LoVo (cell line): ENCODE measurements at regions not wholly inside any gene's neighbourhood (a gene's known extent, or its start where the extent isn't known, plus 50 kb on each side); places are given as distances from the start of the nearest gene placed in this dataset.
"Not testable (repeated sequence)": the region's sequence is repeated elsewhere in the genome, so short reads cannot be mapped to it uniquely, and the experiment has no call there.

ENCODE experiments used
- DNase-seq: peaks from one replicate; pipeline ENCODE4 v3.0.0-alpha.2; 2016; ENCODE audit warnings: low spot score

DNA sequence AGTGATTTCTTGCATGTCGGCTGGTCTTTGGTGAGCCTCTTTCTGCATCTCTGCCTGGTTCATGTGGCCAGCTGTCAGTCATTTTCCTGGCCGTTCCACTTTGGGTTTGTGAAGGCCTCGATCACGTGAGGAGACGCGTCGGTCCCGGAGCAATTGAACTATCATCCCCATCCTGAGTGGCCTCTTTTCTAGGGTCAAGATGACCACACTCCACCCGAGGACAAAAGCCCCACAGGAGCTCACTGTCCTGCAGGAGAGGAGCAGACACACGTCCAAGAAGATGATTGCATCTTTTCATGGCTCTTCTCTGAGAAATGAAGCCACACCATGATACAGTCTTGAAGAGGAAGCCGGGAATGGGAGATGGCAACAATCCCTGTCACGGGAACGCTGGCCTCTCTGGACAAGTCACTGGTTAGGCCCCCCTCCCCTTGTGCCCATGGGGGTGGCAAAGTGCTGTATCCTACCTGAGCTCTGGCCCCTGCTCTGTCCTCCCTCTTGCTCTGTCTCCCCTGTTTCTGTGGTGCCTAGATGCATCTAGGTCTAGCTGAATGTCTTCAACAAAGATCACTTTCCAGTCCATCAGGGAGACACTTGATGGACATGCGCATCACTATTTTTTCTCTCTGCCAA lies 291.4 kb upstream of the ZNF337 start:
- DNase-seq = not testable (repeated sequence)

DNA sequence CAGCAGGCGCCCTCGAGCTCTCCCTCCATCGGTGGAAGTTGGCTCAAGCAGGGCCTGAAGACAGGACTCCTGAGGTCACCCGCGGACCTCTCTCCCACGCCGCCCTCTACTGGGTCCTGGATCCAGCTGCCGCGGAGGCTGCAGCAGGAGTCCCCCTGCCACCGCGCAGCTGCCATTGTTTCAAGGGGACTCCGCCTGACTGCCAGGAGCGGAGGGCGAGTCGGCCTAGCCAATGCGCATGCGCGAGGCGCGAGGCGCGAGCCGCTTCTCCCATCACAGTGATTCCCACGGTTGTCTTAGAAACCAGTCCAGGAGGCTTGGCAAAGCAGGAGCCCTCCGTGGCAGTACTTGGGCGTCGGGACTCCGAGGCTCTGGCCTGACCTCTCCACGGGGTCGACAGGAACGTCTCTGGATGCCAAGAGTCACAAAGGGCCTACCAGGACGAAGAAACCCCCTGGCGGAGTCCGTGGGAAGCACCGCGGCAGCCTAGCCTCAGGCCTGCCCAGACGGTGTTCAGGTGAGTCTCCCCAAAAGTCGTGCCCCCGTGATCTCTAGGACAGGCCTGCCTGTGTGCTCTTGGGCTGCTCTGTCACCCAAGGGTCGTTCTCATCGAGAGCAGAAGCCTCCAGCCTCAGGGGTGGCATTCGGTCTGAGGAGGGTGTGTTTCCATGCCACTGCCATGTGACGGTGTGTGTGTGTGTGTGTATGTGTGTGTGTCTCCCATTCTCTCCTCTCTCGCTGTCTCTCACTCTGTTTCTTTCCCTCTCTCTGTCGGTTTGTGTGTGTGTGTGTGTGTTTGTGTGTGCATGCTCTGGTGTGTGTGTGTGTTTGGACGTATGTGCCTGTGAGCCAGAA lies 290.6 kb upstream of the ZNF337 start:
- no peak for DNase-seq

- DNase-seq = no peak
These were observed 288.9 kb upstream of the ZNF337 start for GRCh38 chr20:25985597-25985996.

DNA sequence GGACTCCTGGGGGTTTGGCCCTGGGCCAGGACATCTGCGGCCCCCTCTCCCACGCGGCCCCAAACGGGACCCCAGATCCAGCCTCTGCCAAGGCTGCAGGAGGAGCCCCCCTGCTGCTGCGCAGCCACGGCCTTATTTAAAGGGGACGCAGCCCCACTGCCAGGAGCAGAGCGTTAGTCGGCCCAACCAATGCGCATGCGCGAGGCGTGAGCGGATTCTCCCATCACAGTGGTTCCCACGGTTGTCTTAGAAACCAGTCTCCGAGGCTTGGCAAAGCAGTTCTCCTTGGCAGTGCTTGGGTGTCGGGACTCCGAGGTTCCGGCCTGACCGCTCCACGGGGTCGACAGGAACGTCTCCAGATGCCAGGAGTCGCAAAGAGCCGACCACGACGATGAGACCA lies 288.3 kb upstream of the ZNF337 start:
- DNase-seq = no peak

GRCh38 chr20:25982701-25983100 lies 286.0 kb upstream of the ZNF337 start:
- not testable (repeated sequence) for DNase-seq

DNA sequence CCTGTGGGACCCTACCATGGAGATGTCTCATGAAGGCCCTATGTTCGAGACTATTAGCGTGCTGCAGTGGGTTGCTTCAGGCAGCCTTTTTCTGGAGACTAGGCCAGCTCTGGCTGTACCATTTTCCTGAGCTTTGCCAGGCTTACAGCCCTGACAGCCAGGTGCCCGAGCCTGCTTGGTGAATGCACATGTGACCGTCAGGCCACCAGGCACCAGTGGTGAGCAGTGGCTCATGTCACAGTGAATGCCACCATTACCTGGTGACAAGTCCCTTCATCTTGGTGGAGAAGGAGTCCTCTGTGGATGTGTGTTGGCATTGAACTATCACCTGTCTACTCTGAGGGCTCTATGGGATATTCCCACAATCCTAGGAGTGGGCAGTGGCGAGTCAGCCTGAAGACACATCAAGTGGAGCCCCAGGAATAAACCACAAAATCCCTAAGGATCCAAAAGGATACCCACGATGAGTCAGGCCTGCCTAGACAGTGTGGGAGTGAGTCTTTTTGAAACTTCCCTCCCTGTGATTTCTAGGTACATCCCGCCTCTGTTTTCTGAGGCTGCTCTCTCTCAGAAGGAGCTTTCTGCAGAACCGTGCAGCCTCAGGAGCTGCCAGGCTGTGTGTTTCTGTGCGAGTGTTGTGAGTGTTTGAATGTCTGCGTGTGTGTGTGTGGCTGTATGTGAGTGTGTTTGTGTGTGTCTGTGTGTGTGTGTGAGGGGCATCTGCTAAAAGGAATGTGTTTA lies 282.0 kb upstream of the ZNF337 start:
- not testable (repeated sequence) for DNase-seq

DNA sequence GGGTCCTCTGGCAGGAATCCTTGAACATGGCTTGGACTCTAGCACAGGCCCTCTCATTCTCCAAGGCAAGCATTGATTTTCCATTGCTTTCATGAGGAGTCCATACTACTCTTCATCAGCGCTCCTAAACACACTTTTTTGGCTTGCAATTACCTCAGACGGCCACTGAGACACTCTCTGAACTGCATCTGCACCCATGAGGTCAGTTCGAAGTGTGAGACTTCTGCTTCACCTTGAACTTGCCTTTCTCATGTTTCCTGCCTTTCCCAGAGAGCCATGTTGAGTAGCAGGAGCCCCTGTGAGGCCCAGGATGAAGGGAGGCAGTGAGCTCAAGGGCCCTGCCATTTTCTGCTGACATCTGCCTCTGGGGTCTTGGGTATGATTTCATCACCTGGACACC lies 279.2 kb upstream of the ZNF337 start:
- not testable (repeated sequence) for DNase-seq

- not testable (repeated sequence) for DNase-seq
These were observed 268.6 kb upstream of the ZNF337 start for GRCh38 chr20:25965203-25965602.

DNA sequence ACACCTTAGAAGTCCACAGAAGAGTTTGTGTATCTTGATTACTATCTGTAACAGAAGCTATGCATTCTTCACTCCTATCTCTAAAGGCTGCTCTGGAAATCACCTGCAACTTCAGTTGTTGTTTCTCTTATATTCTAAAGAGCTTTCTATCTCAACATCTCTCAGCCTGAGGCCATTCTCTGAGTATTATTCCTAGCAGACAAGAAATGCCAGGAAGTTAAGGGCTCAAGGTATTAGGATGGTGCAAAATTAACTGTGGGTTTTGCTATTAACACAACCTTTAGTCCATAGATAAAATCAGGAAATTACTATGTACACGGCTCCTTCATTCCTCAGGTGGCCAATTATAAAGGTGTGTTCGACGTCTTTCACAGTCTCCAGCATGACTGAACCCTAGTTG lies 257.2 kb upstream of the ZNF337 start:
- not testable (repeated sequence) for DNase-seq

DNA sequence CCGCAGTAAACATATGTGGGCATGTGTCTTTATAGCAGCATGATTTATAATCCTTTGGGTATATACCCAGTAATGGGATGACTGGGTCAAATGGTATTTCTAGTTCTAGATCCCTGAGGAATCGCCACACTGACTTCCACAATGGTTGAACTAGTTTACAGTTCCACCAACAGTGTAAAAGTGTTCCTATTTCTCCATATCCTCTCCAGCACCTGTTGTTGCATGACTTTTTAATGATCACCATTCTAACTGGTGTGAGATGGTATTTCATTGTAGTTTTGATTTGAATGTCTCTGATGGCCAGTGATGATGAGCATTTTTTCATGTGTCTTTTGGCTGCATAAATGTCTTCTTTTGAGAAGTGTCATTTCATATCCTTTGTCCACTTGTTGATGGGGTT lies 238.6 kb upstream of the ZNF337 start:
- DNase-seq = not testable (repeated sequence)

GRCh38 chr20:25932806-25933205 lies 236.2 kb upstream of the ZNF337 start:
- DNase-seq = not testable (repeated sequence)

GRCh38 chr20:25932170-25932569 lies 235.5 kb upstream of the ZNF337 start:
- peak; percentile 6 for DNase-seq

- not testable (repeated sequence) for DNase-seq
These were observed 205.7 kb upstream of the ZNF337 start for GRCh38 chr20:25902321-25902720.

- not testable (repeated sequence) for DNase-seq
These were observed 202.0 kb upstream of the ZNF337 start for GRCh38 chr20:25898663-25899062.

- not testable (repeated sequence) for DNase-seq
These were observed 182.4 kb upstream of the ZNF337 start for GRCh38 chr20:25879096-25879495.

- not testable (repeated sequence) for DNase-seq
These were observed 172.0 kb upstream of the ZNF337 start for GRCh38 chr20:25868650-25868979.

- DNase-seq = no peak
These were observed 171.4 kb upstream of the ZNF337 start for GRCh38 chr20:25867776-25868649.

GRCh38 chr20:25867015-25867775 lies 170.5 kb upstream of the ZNF337 start:
- not testable (repeated sequence) for DNase-seq

- DNase-seq = peak; percentile 37
These were observed 169.3 kb upstream of the ZNF337 start for GRCh38 chr20:25865715-25866656.
